K562 (cell line): ENCODE measurements at regions not wholly inside any gene's neighbourhood (a gene's known extent, or its start where the extent isn't known, plus 50 kb on each side); places are given as distances from the start of the nearest gene placed in this dataset.

Source experiments
- ATAC-seq: fragments of 200-7000 bp; cut with Tn5 transposase; 3 replicates; pipeline ENCODE4 v1.9.1; 2020; ENCODE audit warnings: moderate library complexity
- BruUV-seq: library from RNA; stranded (reverse); fragments of 400-500 nt; replicated peaks from 2 replicates; lab custom pipeline; 2021; lab: Mats Ljungman, UMichigan
- CTCF ChIA-PET: fragments of 300-600 bp; formaldehyde crosslinking; extraction: SDS; loops from one replicate; lab custom pipeline; 2021; ENCODE audit warnings: low intra/inter-chr PET ratio; lab: Yijun Ruan, JAX
- POLR2A ChIA-PET: fragments of 300-600, 350-650 bp; sonication (Branson Sonifier 250); formaldehyde crosslinking; extraction: SDS; loops from one replicate; lab custom pipeline; 2021; ENCODE audit warnings: antibody characterized with exemption, inconsistent platforms; lab: Yijun Ruan, JAX
- DNase-seq, 4 experiments: peaks; one replicate each; pipeline versions ENCODE4 v3.0.0 to v3.0.0-alpha.2; 2011 to 2018; ENCODE audit warnings: low spot score in 3 of 4, mixed read lengths in 3 of 4; ENCODE audit errors: extremely low read depth in 1 of 4
- FAIRE-seq: peaks from 2 replicates; lab custom pipeline; 2011; peaks lifted over from hg19 to GRCh38; lab: Jason Lieb, UNC
- H2AFZ ChIP-seq: 2 replicates; pipeline ENCODE4 v1.6.0; 2011; ENCODE audit warnings: low read depth, low read length, control low read depth, inconsistent platforms
- H3K27ac ChIP-seq: fragments of 200-600 bp; 3 replicates; pipeline ENCODE4 v1.8.0; 2011; ENCODE audit warnings: low read depth, mild to moderate bottlenecking, control low read depth, inconsistent platforms, low read length, moderate library complexity, mixed read lengths; ENCODE audit errors: extremely low read depth
- H3K27me3 ChIP-seq, 2 experiments: fragments of 300-600 bp in 1 of 2; 2 replicates in 1 of 2; 3 replicates in 1 of 2; pipeline versions ENCODE4 v1.6.0 to v1.8.0; 2011; ENCODE audit warnings: inconsistent platforms in 2 of 2, low read length in 2 of 2, mild to moderate bottlenecking in 1 of 2, mixed read lengths in 1 of 2, moderate library complexity in 1 of 2; ENCODE audit not compliant: control insufficient read depth in 2 of 2, insufficient read depth in 2 of 2
- H3K36me3 ChIP-seq: fragments of 300-600 bp; 3 replicates; pipeline ENCODE4 v1.8.0; 2011; ENCODE audit warnings: mild to moderate bottlenecking, low read length, inconsistent platforms; ENCODE audit not compliant: control insufficient read depth, insufficient read depth
- H3K4me1 ChIP-seq, 2 experiments: fragments of 200-600 bp in 1 of 2; replicated peaks in 1 of 2; 2 replicates in 1 of 2; 3 replicates in 1 of 2; pipeline versions ENCODE4 v1.5.1 to v1.8.0; 2011; ENCODE audit warnings: inconsistent platforms in 2 of 2, low read length in 2 of 2, mild to moderate bottlenecking in 1 of 2, mixed read lengths in 1 of 2, moderate library complexity in 1 of 2; ENCODE audit not compliant: control insufficient read depth in 2 of 2, insufficient read depth in 2 of 2
- H3K4me2 ChIP-seq: 2 replicates; pipeline ENCODE4 v1.6.1; 2011; ENCODE audit warnings: low read length, control low read depth, inconsistent platforms, mixed read lengths; ENCODE audit not compliant: insufficient read depth
- H3K4me3 ChIP-seq: fragments of 200-600 bp; sonication (generic), shearing (Covaris generic); 2 replicates; pipeline ENCODE4 v1.5.1; 2016; ENCODE audit warnings: control low read depth, inconsistent platforms
- H3K79me2 ChIP-seq: fragments of 200-600 bp; 3 replicates; pipeline ENCODE4 v1.8.0; 2011; ENCODE audit warnings: low read length, inconsistent platforms; ENCODE audit not compliant: control insufficient read depth, insufficient read depth
- H3K9ac ChIP-seq, 2 experiments: 2 replicates each; pipeline versions ENCODE4 v1.6.0 to v1.6.1; 2011; ENCODE audit warnings: low read depth in 2 of 2, low read length in 2 of 2, control low read depth in 1 of 2, inconsistent platforms in 1 of 2, mild to moderate bottlenecking in 1 of 2, mixed read lengths in 1 of 2; ENCODE audit not compliant: insufficient read depth in 1 of 2
- H3K9me1 ChIP-seq: one replicate; pipeline ENCODE4 v1.6.0; 2011; ENCODE audit warnings: inconsistent platforms, mild to moderate bottlenecking, low read length, moderate library complexity; ENCODE audit not compliant: control insufficient read depth, insufficient read depth
- H3K9me3 ChIP-seq: replicated peaks from 2 replicates; pipeline ENCODE4 v1.5.1; 2011; ENCODE audit warnings: low read depth, low read length, inconsistent platforms; ENCODE audit not compliant: control insufficient read depth, insufficient read depth
- H4K20me1 ChIP-seq: replicated peaks from 2 replicates; pipeline ENCODE4 v1.6.1; 2011; ENCODE audit warnings: low read length, inconsistent platforms, mixed read lengths; ENCODE audit not compliant: control insufficient read depth, insufficient read depth
- CEBPG ChIP-seq, 3 experiments: fragments of 200-800 bp in 1 of 3; sonication (Bioruptor generic) in 1 of 3; sonication (generic) in 1 of 3; formaldehyde crosslinking in 1 of 3; IDR thresholded peaks in 2 of 3; conservative IDR thresholded peaks in 1 of 3; 2 replicates each; pipeline versions ENCODE4 v1.6.1 to v1.8.0; 2016 to 2022; ENCODE audit warnings: missing compliant biosample characterization in 2 of 3, missing genetic modification characterization in 2 of 3, mild to moderate bottlenecking in 1 of 3, missing genetic modification reagents in 1 of 3
- CHD1 ChIP-seq: fragments of 200-600 bp; sonication (generic); IDR thresholded peaks from one replicate; pipeline ENCODE4 v1.6.1; 2012; ENCODE audit warnings: mild to moderate bottlenecking, moderate library complexity, low read length, inconsistent platforms
- FOXA1 ChIP-seq: fragments of 450-650 bp; IDR thresholded peaks from 2 replicates; pipeline ENCODE4 v1.6.1; 2016; ENCODE audit warnings: mild to moderate bottlenecking, borderline replicate concordance
- HCFC1 ChIP-seq: IDR thresholded peaks from 2 replicates; pipeline ENCODE4 v1.6.1; 2012; ENCODE audit warnings: low read depth, low read length, improper control_type of control experiment
- MEIS2 ChIP-seq: fragments of 450-650 bp; IDR thresholded peaks from 2 replicates; pipeline ENCODE4 v1.6.1; 2014; ENCODE audit warnings: mild to moderate bottlenecking; ENCODE audit not compliant: partially characterized antibody
- STAT5A ChIP-seq: IDR thresholded peaks from 2 replicates; pipeline ENCODE4 v1.6.1; 2012; ENCODE audit warnings: low read length, inconsistent platforms, borderline replicate concordance
- STAT5B ChIP-seq: fragments of 250-450 bp; sonication (Bioruptor Pico); IDR thresholded peaks from 2 replicates; pipeline ENCODE4 v1.8.0; 2021; ENCODE audit warnings: mild to moderate bottlenecking, inconsistent platforms
- TCF3 ChIP-seq: sonication (generic); formaldehyde crosslinking; IDR thresholded peaks from 2 replicates; pipeline ENCODE4 v1.4.0; 2020; ENCODE audit warnings: mild to moderate bottlenecking, missing genetic modification reagents
- ZNF24 ChIP-seq: fragments of 450-650 bp; IDR thresholded peaks from 2 replicates; pipeline ENCODE4 v1.6.1; 2016
- ZNF778 ChIP-seq: fragments of 450-650 bp; formaldehyde crosslinking; IDR thresholded peaks from 2 replicates; pipeline ENCODE4 v1.4.0; 2020; ENCODE audit warnings: mild to moderate bottlenecking, moderate library complexity
- WGBS: fragments of 100-300 bp; shearing (Covaris generic); methylation state at CpG from one replicate; pipeline ENCODE4 v1.1.6; 2016; ENCODE audit warnings: low coverage, mixed read lengths; ENCODE audit not compliant: insufficient coverage; ENCODE audit errors: missing lambda C conversion rate; 5-methylcytosine and 5-hydroxymethylcytosine counted together
- in situ Hi-C: fragments of 300-500 bp; cut with MboI; formaldehyde crosslinking; loops from 4 replicates; pipeline ENCODE4 v1.15.0; 2018; ENCODE audit warnings: inconsistent platforms, mixed read lengths
- intact Hi-C: fragments of 100-400 bp; cut with micrococcal nuclease; formaldehyde crosslinking; loops from 2 replicates; pipeline ENCODE4 v1.14.2; 2022
- TF ChIP-seq, protein P1 (sequence below): fragments of 450-650 bp; IDR thresholded peaks from 2 replicates; pipeline ENCODE4 v1.6.1; 2016
- TF ChIP-seq, protein P2 (sequence below): IDR thresholded peaks from 3 replicates; pipeline ENCODE4 v1.6.1; 2011; ENCODE audit warnings: borderline replicate concordance, mild to moderate bottlenecking, moderate library complexity; ENCODE audit not compliant: insufficient read length; ENCODE audit errors: extremely low read depth
- TF ChIP-seq, protein P3 (sequence below): fragments of 250-450 bp; sonication (Bioruptor Pico); IDR thresholded peaks from 2 replicates; pipeline ENCODE4 v1.4.0; 2020; ENCODE audit warnings: mild to moderate bottlenecking, moderate library complexity
- TF ChIP-seq, protein P4 (sequence below), 2 experiments: IDR thresholded peaks in 1 of 2; conservative IDR thresholded peaks in 1 of 2; 2 replicates each; pipeline ENCODE4 v1.6.1; 2016; ENCODE audit warnings: low read depth in 2 of 2, mild to moderate bottlenecking in 1 of 2, missing compliant biosample characterization in 1 of 2, missing genetic modification characterization in 1 of 2, moderate library complexity in 1 of 2

DNA sequence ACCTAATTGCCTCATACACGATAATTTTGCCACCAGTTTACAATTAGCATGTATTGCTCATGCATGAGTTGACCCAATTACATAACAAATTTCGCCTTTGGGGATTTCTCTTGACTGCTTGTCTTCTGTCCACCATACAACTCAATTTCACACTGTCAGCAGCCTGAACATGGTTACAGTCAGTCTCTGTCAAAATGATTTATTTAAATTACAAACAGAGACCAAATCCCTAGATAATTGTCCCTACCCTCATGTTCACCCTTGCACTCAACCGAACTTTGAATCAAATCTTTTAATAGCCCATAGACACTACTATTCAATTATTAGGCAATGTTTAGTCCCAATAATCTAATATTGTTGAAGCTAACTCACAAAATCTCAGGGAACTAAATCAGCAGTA, 59.7 kb upstream of the NEBL start:
- ATAC-seq (no peak), FAIRE-seq (no peak), DNase-seq (no peak)
- Histone ChIP-seq H3K79me2 (no peaks in the 10 kb centered on the region), H3K9ac (no peak overlapping the region), H3K36me3 (no peaks in the 10 kb centered on the region), H3K4me2 (no peak overlapping the region), H3K27me3 (no peaks in the 10 kb centered on the region), H3K9me3 (no peaks in the 10 kb centered on the region), H4K20me1 (no peaks in the 10 kb centered on the region), H3K4me3 (no peak overlapping the region), H3K27ac (no peak overlapping the region), H3K9me1 (no peaks in the 10 kb centered on the region), H2AFZ (no peak overlapping the region), H3K4me1 (peaks cover 0 to 10% of the 10 kb centered on the region in 2 experiments; a peak in 2 of 5 replicates)
- WGBS, result 33% methylated on average over 3 of the region's 3 CpGs
- intact Hi-C loops, result no loop called here
- in situ Hi-C loops, result no loop called here
- ChIA-PET CTCF (interaction anchor here (0.5 kb wide), 1 partner anchor 23 kb away, joined by 3 read pairs; no protein-coding TSS in a partner anchor), POLR2A (interaction anchor here (1.1 kb wide), 1 partner anchor 53 kb away, joined by 3 read pairs; no protein-coding TSS in a partner anchor)
- no TSS peak for BruUV-seq
- TF ChIP-seq FOXA1, result no peak
- TF ChIP-seq HCFC1, result no peak
- no peak for TF ChIP-seq CEBPG (CRISPR knock-in tag; IDR thresholded peaks at IDR 0.05)
- peak in 1 of 2 experiments; percentile 24; a peak in 1 of 4 replicates for TF ChIP-seq CEBPG (tag; conservative IDR thresholded peaks at IDR 0.05 in 1 of 2, IDR thresholded peaks at IDR 0.05 in 1 of 2)
- TF ChIP-seq, protein P1, sequence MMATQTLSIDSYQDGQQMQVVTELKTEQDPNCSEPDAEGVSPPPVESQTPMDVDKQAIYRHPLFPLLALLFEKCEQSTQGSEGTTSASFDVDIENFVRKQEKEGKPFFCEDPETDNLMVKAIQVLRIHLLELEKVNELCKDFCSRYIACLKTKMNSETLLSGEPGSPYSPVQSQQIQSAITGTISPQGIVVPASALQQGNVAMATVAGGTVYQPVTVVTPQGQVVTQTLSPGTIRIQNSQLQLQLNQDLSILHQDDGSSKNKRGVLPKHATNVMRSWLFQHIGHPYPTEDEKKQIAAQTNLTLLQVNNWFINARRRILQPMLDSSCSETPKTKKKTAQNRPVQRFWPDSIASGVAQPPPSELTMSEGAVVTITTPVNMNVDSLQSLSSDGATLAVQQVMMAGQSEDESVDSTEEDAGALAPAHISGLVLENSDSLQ, result peak; percentile 17; the same call in 1 of the 2 replicates
- TF ChIP-seq STAT5B (CRISPR knock-in tag), result no peak
- TF ChIP-seq ZNF778, result no peak
- TF ChIP-seq, protein P2, sequence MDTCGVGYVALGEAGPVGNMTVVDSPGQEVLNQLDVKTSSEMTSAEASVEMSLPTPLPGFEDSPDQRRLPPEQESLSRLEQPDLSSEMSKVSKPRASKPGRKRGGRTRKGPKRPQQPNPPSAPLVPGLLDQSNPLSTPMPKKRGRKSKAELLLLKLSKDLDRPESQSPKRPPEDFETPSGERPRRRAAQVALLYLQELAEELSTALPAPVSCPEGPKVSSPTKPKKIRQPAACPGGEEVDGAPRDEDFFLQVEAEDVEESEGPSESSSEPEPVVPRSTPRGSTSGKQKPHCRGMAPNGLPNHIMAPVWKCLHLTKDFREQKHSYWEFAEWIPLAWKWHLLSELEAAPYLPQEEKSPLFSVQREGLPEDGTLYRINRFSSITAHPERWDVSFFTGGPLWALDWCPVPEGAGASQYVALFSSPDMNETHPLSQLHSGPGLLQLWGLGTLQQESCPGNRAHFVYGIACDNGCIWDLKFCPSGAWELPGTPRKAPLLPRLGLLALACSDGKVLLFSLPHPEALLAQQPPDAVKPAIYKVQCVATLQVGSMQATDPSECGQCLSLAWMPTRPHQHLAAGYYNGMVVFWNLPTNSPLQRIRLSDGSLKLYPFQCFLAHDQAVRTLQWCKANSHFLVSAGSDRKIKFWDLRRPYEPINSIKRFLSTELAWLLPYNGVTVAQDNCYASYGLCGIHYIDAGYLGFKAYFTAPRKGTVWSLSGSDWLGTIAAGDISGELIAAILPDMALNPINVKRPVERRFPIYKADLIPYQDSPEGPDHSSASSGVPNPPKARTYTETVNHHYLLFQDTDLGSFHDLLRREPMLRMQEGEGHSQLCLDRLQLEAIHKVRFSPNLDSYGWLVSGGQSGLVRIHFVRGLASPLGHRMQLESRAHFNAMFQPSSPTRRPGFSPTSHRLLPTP, result no peak
- no peak for TF ChIP-seq TCF3 (CRISPR knock-in tag)
- TF ChIP-seq, protein P3, sequence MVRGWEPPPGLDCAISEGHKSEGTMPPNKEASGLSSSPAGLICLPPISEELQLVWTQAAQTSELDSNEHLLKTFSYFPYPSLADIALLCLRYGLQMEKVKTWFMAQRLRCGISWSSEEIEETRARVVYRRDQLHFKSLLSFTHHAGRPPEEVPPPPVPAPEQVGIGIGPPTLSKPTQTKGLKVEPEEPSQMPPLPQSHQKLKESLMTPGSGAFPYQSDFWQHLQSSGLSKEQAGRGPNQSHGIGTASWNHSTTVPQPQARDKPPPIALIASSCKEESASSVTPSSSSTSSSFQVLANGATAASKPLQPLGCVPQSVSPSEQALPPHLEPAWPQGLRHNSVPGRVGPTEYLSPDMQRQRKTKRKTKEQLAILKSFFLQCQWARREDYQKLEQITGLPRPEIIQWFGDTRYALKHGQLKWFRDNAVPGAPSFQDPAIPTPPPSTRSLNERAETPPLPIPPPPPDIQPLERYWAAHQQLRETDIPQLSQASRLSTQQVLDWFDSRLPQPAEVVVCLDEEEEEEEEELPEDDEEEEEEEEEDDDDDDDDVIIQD (CRISPR knock-in tag), result no peak
- TF ChIP-seq STAT5A, result no peak
- TF ChIP-seq, protein P4, sequence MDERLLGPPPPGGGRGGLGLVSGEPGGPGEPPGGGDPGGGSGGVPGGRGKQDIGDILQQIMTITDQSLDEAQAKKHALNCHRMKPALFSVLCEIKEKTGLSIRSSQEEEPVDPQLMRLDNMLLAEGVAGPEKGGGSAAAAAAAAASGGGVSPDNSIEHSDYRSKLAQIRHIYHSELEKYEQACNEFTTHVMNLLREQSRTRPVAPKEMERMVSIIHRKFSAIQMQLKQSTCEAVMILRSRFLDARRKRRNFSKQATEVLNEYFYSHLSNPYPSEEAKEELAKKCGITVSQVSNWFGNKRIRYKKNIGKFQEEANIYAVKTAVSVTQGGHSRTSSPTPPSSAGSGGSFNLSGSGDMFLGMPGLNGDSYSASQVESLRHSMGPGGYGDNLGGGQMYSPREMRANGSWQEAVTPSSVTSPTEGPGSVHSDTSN (CRISPR knock-in tag; IDR thresholded peaks at IDR 0.05; ENCODE audit: low read depth), result no peak
- TF ChIP-seq, protein P4 (tag; conservative IDR thresholded peaks at IDR 0.05; ENCODE audit: low read depth), result peak; percentile 56
- no peak for TF ChIP-seq ZNF24
- no peak for TF ChIP-seq CHD1
- peak; percentile 13 for TF ChIP-seq MEIS2
